HCT116 (cell line): ENCODE measurements at regions not wholly inside any gene's neighbourhood (a gene's known extent, or its start where the extent isn't known, plus 50 kb on each side); places are given as distances from the start of the nearest gene placed in this dataset.

Source experiments
- ATAC-seq: fragments of 200-7000 bp; cut with Tn5 transposase; 2 replicates; pipeline ENCODE4 v1.9.1; 2020; ENCODE audit warnings: mild to moderate bottlenecking, moderate library complexity
- BruUV-seq: library from RNA; stranded (reverse); fragments of 400-500 nt; replicated peaks from 2 replicates; lab custom pipeline; 2021; lab: Mats Ljungman, UMichigan
- CTCF ChIA-PET: fragments of 300-600 bp; sonication (Branson Sonifier 250); formaldehyde crosslinking; loops from one replicate; lab custom pipeline; 2021; ENCODE audit warnings: antibody characterized with exemption; lab: Charles Lee
- POLR2A ChIA-PET: fragments of 300-600, 350-600 bp; sonication (Branson Sonifier 250); formaldehyde crosslinking; loops from one replicate; lab custom pipeline; 2021; ENCODE audit warnings: antibody characterized with exemption; lab: Charles Lee
- RAD21 ChIA-PET, 2 experiments: fragments of 300-600 bp; sonication (Branson Sonifier 250); formaldehyde crosslinking; loops; one replicate each; lab custom pipeline; 2023; ENCODE audit warnings: low total read pairs in 2 of 2; ENCODE audit not compliant: uncharacterized antibody in 2 of 2, unreplicated experiment in 2 of 2, low non-redundant PET in 1 of 2; lab: Charles Lee
- DNase-seq: peaks from one replicate; pipeline ENCODE4 v3.0.0-alpha.2; 2010; ENCODE audit warnings: low read depth, low spot score
- H2AFZ ChIP-seq: fragments of 200-600 bp; shearing (Covaris generic), sonication (generic); 2 replicates; pipeline ENCODE4 v1.6.1; 2017; ENCODE audit warnings: low read depth, mixed run types, mixed read lengths, antibody characterized with exemption, low read length; ENCODE audit not compliant: poor library complexity, severe bottlenecking
- H3K27ac ChIP-seq: 2 replicates; pipeline ENCODE4 v1.5.1; 2012; ENCODE audit warnings: low read depth, low read length
- H3K27me3 ChIP-seq: fragments of 200-600 bp; sonication (generic); 2 replicates; pipeline ENCODE4 v1.6.1; 2016; ENCODE audit warnings: mixed run types, low read length, mixed read lengths; ENCODE audit not compliant: insufficient read depth
- H3K36me3 ChIP-seq, 2 experiments: fragments of 200-500 bp in 1 of 2; fragments of 200-600 bp in 1 of 2; sonication (Bioruptor generic) in 1 of 2; sonication (generic) in 1 of 2; 2 replicates each; pipeline versions ENCODE4 v1.5.1 to v1.6.1; 2014 to 2016; ENCODE audit warnings: low read length in 2 of 2, inconsistent platforms in 1 of 2, mixed read lengths in 1 of 2, mixed run types in 1 of 2; ENCODE audit not compliant: insufficient read depth in 2 of 2, control insufficient read depth in 1 of 2
- H3K4me1 ChIP-seq, 2 experiments: fragments of 200-600 bp in 1 of 2; sonication (generic) in 1 of 2; 2 replicates each; pipeline versions ENCODE4 v1.5.1 to v1.6.1; 2012 to 2017; ENCODE audit warnings: low read length in 2 of 2, inconsistent platforms in 1 of 2, mild to moderate bottlenecking in 1 of 2, mixed read lengths in 1 of 2, mixed run types in 1 of 2, moderate library complexity in 1 of 2; ENCODE audit not compliant: insufficient read depth in 2 of 2, control insufficient read depth in 1 of 2
- H3K4me2 ChIP-seq: fragments of 200-600 bp; sonication (generic); 2 replicates; pipeline ENCODE4 v1.6.1; 2017; ENCODE audit warnings: mixed run types, low read length, mixed read lengths
- H3K4me3 ChIP-seq, 2 experiments: fragments of 200-600 bp in 1 of 2; sonication (generic) in 1 of 2; replicated peaks in 1 of 2; 2 replicates each; pipeline ENCODE4 v1.5.1; 2011 to 2016; ENCODE audit warnings: low read length in 2 of 2, control low read depth in 1 of 2, low read depth in 1 of 2, mild to moderate bottlenecking in 1 of 2, mixed read lengths in 1 of 2, mixed run types in 1 of 2
- H3K79me2 ChIP-seq: fragments of 200-600 bp; sonication (generic); 2 replicates; pipeline ENCODE4 v1.6.1; 2017; ENCODE audit warnings: mild to moderate bottlenecking, mixed run types, low read length, moderate library complexity, mixed read lengths; ENCODE audit not compliant: insufficient read depth
- H3K9ac ChIP-seq: fragments of 200-600 bp; sonication (generic); 2 replicates; pipeline ENCODE4 v1.6.1; 2016; ENCODE audit warnings: low read length, mixed read lengths
- H3K9me2 ChIP-seq: fragments of 200-600 bp; sonication (generic), shearing (Covaris generic); 2 replicates; pipeline ENCODE4 v1.6.1; 2017; ENCODE audit warnings: mixed run types, mild to moderate bottlenecking, moderate library complexity; ENCODE audit not compliant: insufficient read depth
- H3K9me3 ChIP-seq, 2 experiments: fragments of 200-500 bp in 1 of 2; fragments of 200-600 bp in 1 of 2; sonication (Bioruptor generic) in 1 of 2; sonication (generic) in 1 of 2; 2 replicates each; pipeline ENCODE4 v1.6.1; 2014 to 2017; ENCODE audit warnings: low read length in 2 of 2, mixed read lengths in 2 of 2, inconsistent platforms in 1 of 2, low read depth in 1 of 2, mild to moderate bottlenecking in 1 of 2, mixed run types in 1 of 2, moderate library complexity in 1 of 2; ENCODE audit not compliant: control insufficient read depth in 1 of 2, insufficient read depth in 1 of 2
- H4K20me1 ChIP-seq: fragments of 200-600 bp; sonication (generic), shearing (Covaris generic); 2 replicates; pipeline ENCODE4 v1.6.1; 2017; ENCODE audit warnings: mixed run types, mild to moderate bottlenecking, moderate library complexity; ENCODE audit not compliant: insufficient read depth
- CEBPB ChIP-seq: IDR thresholded peaks from 2 replicates; pipeline ENCODE4 v1.6.1; 2012; ENCODE audit warnings: low read depth
- EGR1 ChIP-seq: IDR thresholded peaks from 2 replicates; pipeline ENCODE4 v1.6.1; 2012; ENCODE audit warnings: low read depth
- FOSL1 ChIP-seq: IDR thresholded peaks from 2 replicates; pipeline ENCODE4 v1.6.1; 2012; ENCODE audit warnings: low read depth
- JUND ChIP-seq: IDR thresholded peaks from 2 replicates; pipeline ENCODE4 v1.6.1; 2012
- RAD21 ChIP-seq: IDR thresholded peaks from 2 replicates; pipeline ENCODE4 v1.6.1; 2012; ENCODE audit warnings: low read depth, mild to moderate bottlenecking
- SIN3A ChIP-seq: IDR thresholded peaks from 2 replicates; pipeline ENCODE4 v1.6.1; 2012; ENCODE audit warnings: low read depth
- SP1 ChIP-seq: IDR thresholded peaks from 2 replicates; pipeline ENCODE4 v1.6.1; 2012; ENCODE audit warnings: low read depth
- SRF ChIP-seq: IDR thresholded peaks from 2 replicates; pipeline ENCODE4 v1.6.1; 2012; ENCODE audit warnings: low read depth
- TCF7L2 ChIP-seq: IDR thresholded peaks from 2 replicates; pipeline ENCODE4 v1.7.0; 2011; ENCODE audit warnings: borderline replicate concordance, inconsistent platforms; ENCODE audit not compliant: insufficient read depth, insufficient read length; ENCODE audit errors: extremely low read depth
- ZNF274 ChIP-seq: fragments of 200-500 bp; sonication (Bioruptor generic); IDR thresholded peaks from 2 replicates; pipeline ENCODE4 v1.6.1; 2014; ENCODE audit warnings: mild to moderate bottlenecking, low read depth, low read length, inconsistent platforms
- intact Hi-C: fragments of 100-400 bp; cut with micrococcal nuclease; formaldehyde crosslinking; loops from 2 replicates; pipeline ENCODE4 v1.10.0; 2022
- TF ChIP-seq, protein P1 (sequence below): IDR thresholded peaks from 2 replicates; pipeline ENCODE4 v1.6.1; 2012; ENCODE audit warnings: low read depth
- TF ChIP-seq, protein P2 (sequence below), 3 experiments: fragments of 200-600 bp in 1 of 3; sonication (generic) in 1 of 3; IDR thresholded peaks in 2 of 3; conservative IDR thresholded peaks in 1 of 3; 2 replicates each; pipeline ENCODE4 v1.5.1; 2012 to 2017; ENCODE audit warnings: low read depth in 2 of 3, low read length in 2 of 3, antibody characterized with exemption in 1 of 3, borderline replicate concordance in 1 of 3, control low read depth in 1 of 3, mild to moderate bottlenecking in 1 of 3, mixed read lengths in 1 of 3, mixed run types in 1 of 3, moderate library complexity in 1 of 3; ENCODE audit not compliant: insufficient read depth in 1 of 3

DNA sequence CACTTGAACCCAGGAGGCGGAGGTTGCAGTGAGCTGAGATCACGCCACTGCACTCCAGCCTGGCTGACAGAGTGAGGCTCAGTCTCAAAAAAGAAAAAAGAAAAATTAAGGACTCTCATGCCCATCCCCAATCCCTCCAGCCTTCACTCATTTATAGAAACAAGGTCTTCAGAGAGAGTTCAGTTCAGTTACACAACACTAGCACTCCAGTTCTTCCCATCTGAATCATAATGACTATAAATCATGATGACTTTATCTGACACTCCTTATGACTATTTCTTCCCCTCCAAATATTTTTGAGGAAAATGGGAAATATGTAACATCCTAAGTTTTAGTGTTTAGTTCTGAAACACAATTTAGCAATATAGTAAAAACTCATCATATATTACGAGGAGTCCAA is 107.4 kb upstream of the LSM8 start:
- H3K9ac ChIP-seq, result no peak overlapping the region

More for the DNA sequence above, 107.4 kb upstream of the LSM8 start:
- no peak overlapping the region for H3K4me2 ChIP-seq
- ATAC-seq, result no peak
- H3K79me2 ChIP-seq, result no peaks in the 10 kb centered on the region
- TF ChIP-seq FOSL1 (no peak), SIN3A (no peak), ZNF274 (no peak), RAD21 (no peak), SRF (no peak), EGR1 (no peak), JUND (no peak), TCF7L2 (no peak), CEBPB (no peak), SP1 (no peak)
- TF ChIP-seq, protein P1, sequence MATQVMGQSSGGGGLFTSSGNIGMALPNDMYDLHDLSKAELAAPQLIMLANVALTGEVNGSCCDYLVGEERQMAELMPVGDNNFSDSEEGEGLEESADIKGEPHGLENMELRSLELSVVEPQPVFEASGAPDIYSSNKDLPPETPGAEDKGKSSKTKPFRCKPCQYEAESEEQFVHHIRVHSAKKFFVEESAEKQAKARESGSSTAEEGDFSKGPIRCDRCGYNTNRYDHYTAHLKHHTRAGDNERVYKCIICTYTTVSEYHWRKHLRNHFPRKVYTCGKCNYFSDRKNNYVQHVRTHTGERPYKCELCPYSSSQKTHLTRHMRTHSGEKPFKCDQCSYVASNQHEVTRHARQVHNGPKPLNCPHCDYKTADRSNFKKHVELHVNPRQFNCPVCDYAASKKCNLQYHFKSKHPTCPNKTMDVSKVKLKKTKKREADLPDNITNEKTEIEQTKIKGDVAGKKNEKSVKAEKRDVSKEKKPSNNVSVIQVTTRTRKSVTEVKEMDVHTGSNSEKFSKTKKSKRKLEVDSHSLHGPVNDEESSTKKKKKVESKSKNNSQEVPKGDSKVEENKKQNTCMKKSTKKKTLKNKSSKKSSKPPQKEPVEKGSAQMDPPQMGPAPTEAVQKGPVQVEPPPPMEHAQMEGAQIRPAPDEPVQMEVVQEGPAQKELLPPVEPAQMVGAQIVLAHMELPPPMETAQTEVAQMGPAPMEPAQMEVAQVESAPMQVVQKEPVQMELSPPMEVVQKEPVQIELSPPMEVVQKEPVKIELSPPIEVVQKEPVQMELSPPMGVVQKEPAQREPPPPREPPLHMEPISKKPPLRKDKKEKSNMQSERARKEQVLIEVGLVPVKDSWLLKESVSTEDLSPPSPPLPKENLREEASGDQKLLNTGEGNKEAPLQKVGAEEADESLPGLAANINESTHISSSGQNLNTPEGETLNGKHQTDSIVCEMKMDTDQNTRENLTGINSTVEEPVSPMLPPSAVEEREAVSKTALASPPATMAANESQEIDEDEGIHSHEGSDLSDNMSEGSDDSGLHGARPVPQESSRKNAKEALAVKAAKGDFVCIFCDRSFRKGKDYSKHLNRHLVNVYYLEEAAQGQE, result no peak
- TF ChIP-seq, protein P2, sequence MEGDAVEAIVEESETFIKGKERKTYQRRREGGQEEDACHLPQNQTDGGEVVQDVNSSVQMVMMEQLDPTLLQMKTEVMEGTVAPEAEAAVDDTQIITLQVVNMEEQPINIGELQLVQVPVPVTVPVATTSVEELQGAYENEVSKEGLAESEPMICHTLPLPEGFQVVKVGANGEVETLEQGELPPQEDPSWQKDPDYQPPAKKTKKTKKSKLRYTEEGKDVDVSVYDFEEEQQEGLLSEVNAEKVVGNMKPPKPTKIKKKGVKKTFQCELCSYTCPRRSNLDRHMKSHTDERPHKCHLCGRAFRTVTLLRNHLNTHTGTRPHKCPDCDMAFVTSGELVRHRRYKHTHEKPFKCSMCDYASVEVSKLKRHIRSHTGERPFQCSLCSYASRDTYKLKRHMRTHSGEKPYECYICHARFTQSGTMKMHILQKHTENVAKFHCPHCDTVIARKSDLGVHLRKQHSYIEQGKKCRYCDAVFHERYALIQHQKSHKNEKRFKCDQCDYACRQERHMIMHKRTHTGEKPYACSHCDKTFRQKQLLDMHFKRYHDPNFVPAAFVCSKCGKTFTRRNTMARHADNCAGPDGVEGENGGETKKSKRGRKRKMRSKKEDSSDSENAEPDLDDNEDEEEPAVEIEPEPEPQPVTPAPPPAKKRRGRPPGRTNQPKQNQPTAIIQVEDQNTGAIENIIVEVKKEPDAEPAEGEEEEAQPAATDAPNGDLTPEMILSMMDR (IDR thresholded peaks at IDR 0.05 in 2 of 3, conservative IDR thresholded peaks at IDR 0.05 in 1 of 3; ENCODE audit: borderline replicate concordance in 1 of 3, insufficient read depth in 1 of 3, low read depth in 2 of 3, low read length in 2 of 3), result no peak
- ChIA-PET POLR2A (no interaction called here), RAD21 (no interaction called here), CTCF (no interaction called here)
- H3K4me3 ChIP-seq, result no peak overlapping the region
- H3K27me3 ChIP-seq, result no peaks in the 10 kb centered on the region
- H3K9me2 ChIP-seq, result no peaks in the 10 kb centered on the region
- no TSS peak for BruUV-seq
- no peak overlapping the region for H2AFZ ChIP-seq
- no peak overlapping the region for H3K27ac ChIP-seq
- H4K20me1 ChIP-seq, result no peaks in the 10 kb centered on the region
- H3K36me3 ChIP-seq, result no peaks in the 10 kb centered on the region
- peaks cover 4 to 10% of the 10 kb centered on the region in 2 experiments; a peak in 3 of 4 replicates for H3K4me1 ChIP-seq
- no peak for DNase-seq
- no peaks in the 10 kb centered on the region for H3K9me3 ChIP-seq
- intact Hi-C loops, result no loop called here
